ENCODE measurements at regions not wholly inside any gene's neighbourhood (a gene's known extent, or its start where the extent isn't known, plus 50 kb on each side); places are given as distances from the start of the nearest gene placed in this dataset.

DNA sequence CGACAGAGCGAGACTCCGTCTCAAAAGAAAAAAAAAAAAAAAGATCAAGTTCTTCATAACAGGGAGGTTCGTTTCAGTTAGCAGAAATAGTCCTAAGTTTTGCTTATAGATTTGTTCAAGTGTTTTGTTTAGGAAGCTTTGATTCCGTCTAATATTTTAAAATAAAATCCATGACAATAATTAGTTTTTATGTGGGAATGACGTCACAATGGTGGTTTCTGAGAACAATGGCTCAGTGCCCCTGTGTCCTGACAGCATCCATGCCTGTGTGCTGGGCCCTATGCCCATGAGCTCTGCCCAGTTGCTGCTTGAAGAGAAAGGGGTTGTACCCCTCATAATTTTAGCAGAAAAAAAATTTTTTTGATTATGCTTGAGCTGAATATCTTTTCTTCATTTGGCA, 134.0 kb downstream of the SST start:
- TF ChIP-seq CTCF (IDR thresholded peaks at IDR 0.05; ENCODE audit: insufficient read depth, low read length, severe bottlenecking): no peak
- Histone ChIP-seq H3K4me3 (ENCODE audit: low read depth, low read length) (no peak overlapping the region), H3K36me3 (ENCODE audit: control insufficient read depth, insufficient read depth, low read length) (no peaks in the 10 kb centered on the region), H3K27me3 (ENCODE audit: control insufficient read depth, insufficient read depth, low read length) (no peaks in the 10 kb centered on the region)
- FAIRE-seq: no peak
- no peak for DNase-seq (ENCODE audit: low read depth)

- no peak for TF ChIP-seq CTCF (IDR thresholded peaks at IDR 0.05; ENCODE audit: insufficient read depth, low read length, severe bottlenecking)
- no peak for DNase-seq (ENCODE audit: low read depth)
- no peak for FAIRE-seq
- Histone ChIP-seq H3K36me3 (ENCODE audit: control insufficient read depth, insufficient read depth, low read length) (no peaks in the 10 kb centered on the region), H3K27me3 (ENCODE audit: control insufficient read depth, insufficient read depth, low read length) (peaks cover 2% of the 10 kb centered on the region), H3K4me3 (ENCODE audit: low read depth, low read length) (no peak overlapping the region)
Observed at GRCh38 chr3:187533797-187534196, 136.4 kb downstream of the SST start.

DNA sequence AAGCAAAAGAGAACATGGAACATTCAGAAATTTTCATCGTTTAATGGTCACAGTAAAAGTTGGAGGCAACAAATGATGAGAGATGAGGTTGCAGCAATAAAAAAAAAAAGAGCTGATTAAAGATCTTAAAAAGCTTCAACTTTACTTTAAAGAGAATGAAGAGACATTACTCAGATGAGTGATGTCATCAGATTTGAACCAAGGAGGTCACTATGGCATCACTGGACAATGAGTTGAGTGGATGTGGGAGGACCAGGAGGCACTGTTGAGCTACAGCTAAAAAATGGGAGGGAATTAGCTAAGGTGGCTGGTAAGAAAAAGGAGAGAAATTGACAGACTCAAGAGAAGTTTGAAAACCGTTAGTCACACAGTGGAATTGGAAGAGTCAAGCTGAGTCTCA, 138.4 kb downstream of the SST start:
- TF ChIP-seq CTCF (IDR thresholded peaks at IDR 0.05; ENCODE audit: insufficient read depth, low read length, severe bottlenecking): no peak
- no peak for DNase-seq (ENCODE audit: low read depth)
- Histone ChIP-seq H3K4me3 (ENCODE audit: low read depth, low read length) (no peak overlapping the region), H3K27me3 (ENCODE audit: control insufficient read depth, insufficient read depth, low read length) (peaks cover 2% of the 10 kb centered on the region), H3K36me3 (ENCODE audit: control insufficient read depth, insufficient read depth, low read length) (no peaks in the 10 kb centered on the region)
- FAIRE-seq: no peak

DNA sequence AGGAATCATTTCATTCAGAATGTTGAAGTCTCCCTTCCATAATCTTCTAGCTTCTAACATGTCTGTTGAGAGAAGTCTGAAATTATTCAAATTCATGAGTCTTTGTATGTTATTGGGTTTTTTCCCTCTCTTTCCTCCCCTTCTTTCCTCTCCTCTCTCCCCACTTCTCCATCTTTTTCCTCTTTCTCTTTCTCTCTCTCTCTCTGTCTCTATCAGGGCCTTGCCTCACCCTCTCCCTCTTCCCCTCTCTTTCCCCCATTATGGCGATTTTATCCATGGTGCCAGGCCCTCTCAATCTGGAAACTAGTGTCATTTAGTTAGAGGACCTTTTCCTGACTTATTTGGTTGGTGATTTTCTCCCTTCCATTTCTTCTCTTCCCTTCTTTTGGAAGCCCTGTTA, 147.3 kb downstream of the SST start:
- TF ChIP-seq CTCF (IDR thresholded peaks at IDR 0.05; ENCODE audit: insufficient read depth, low read length, severe bottlenecking): no peak
- Histone ChIP-seq H3K36me3 (ENCODE audit: control insufficient read depth, insufficient read depth, low read length) (no peaks in the 10 kb centered on the region), H3K27me3 (ENCODE audit: control insufficient read depth, insufficient read depth, low read length) (peaks cover 4% of the 10 kb centered on the region), H3K4me3 (ENCODE audit: low read depth, low read length) (no peak overlapping the region)
- FAIRE-seq: no peak
- no peak for DNase-seq (ENCODE audit: low read depth)

GRCh38 chr3:187522293-187522692, 147.9 kb downstream of the SST start:
- Histone ChIP-seq H3K4me3 (ENCODE audit: low read depth, low read length) (no peak overlapping the region), H3K27me3 (ENCODE audit: control insufficient read depth, insufficient read depth, low read length) (peaks cover 4% of the 10 kb centered on the region), H3K36me3 (ENCODE audit: control insufficient read depth, insufficient read depth, low read length) (no peaks in the 10 kb centered on the region)
- no peak for TF ChIP-seq CTCF (IDR thresholded peaks at IDR 0.05; ENCODE audit: insufficient read depth, low read length, severe bottlenecking)
- FAIRE-seq: no peak
- no peak for DNase-seq (ENCODE audit: low read depth)

DNA sequence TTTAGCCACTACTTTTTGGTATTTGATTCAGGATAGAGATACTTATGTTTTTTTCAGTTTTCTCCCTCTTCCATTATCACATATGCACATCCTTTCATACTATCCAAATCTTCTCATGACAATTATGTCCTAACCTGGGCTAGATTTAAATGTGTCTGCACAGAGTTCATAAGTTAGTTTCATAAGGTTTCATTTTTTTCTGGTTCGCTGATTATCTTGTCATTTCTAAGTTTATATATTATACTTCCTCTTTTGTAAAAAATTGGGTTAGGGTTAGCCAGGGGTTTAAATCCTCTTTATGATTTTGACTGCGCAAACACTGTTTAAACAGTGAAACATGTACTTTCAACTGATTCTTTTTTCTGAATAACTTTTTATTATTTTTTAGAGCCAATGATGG, 148.6 kb downstream of the SST start:
- DNase-seq (ENCODE audit: low read depth): no peak
- FAIRE-seq: no peak
- peaks cover 4% of the 10 kb centered on the region for H3K27me3 ChIP-seq (ENCODE audit: control insufficient read depth, insufficient read depth, low read length)
- no peak overlapping the region for H3K4me3 ChIP-seq (ENCODE audit: low read depth, low read length)
- TF ChIP-seq CTCF (IDR thresholded peaks at IDR 0.05; ENCODE audit: insufficient read depth, low read length, severe bottlenecking): no peak
- no peaks in the 10 kb centered on the region for H3K36me3 ChIP-seq (ENCODE audit: control insufficient read depth, insufficient read depth, low read length)
